ENCODE measurements at regions not wholly inside any gene's neighbourhood (a gene's known extent, or its start where the extent isn't known, plus 50 kb on each side); places are given as distances from the start of the nearest gene placed in this dataset.

- no peak for TF ChIP-seq POLR2A (IDR thresholded peaks at IDR 0.05; ENCODE audit: low read depth, low read length)
- no peak for TF ChIP-seq TAF1 (IDR thresholded peaks at IDR 0.05; ENCODE audit: borderline replicate concordance, low read depth, low read length)
Observed at GRCh38 chr7:65219623-65220022, 154.0 kb upstream of the ZNF92 start.

All from GM12892 (cell line).